HG03520 (cell line): ENCODE measurements at regions not wholly inside any gene's neighbourhood (a gene's known extent, or its start where the extent isn't known, plus 50 kb on each side); places are given as distances from the start of the nearest gene placed in this dataset.

Experiments used
- ATAC-seq: cut with Tn5 transposase; IDR thresholded peaks from one replicate; pipeline ENCODE4 v1.9.1; 2021; ENCODE audit warnings: mild to moderate bottlenecking, moderate library complexity; ENCODE audit not compliant: unreplicated experiment

- ATAC-seq: no peak
These were observed 56.1 kb upstream of the CST7 start for GRCh38 chr20:24892931-24893330.

DNA sequence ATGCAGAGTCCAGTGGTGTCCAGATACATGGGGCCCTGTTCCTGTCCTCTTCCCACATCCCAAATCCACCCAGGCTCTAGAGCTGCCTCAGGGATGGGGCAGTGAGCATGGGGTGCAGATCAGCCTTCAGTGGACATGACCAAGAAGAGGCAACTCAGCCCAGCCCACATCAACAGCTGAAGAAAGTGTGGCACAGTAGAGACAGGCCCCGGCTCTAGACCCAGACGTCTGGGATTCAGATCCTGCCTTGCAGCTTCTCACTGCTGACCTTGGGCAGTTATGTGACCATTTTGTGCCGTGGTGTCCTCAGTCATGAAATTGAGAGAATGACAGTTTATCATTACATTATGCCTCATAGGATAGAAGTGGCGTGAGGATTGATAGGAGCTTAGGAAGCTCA, 54.6 kb upstream of the CST7 start:
- no peak for ATAC-seq

- ATAC-seq: no peak
These were observed 54.1 kb upstream of the CST7 start for GRCh38 chr20:24894967-24895366.

GRCh38 chr20:24895431-24895830, 53.6 kb upstream of the CST7 start:
- no peak for ATAC-seq

DNA sequence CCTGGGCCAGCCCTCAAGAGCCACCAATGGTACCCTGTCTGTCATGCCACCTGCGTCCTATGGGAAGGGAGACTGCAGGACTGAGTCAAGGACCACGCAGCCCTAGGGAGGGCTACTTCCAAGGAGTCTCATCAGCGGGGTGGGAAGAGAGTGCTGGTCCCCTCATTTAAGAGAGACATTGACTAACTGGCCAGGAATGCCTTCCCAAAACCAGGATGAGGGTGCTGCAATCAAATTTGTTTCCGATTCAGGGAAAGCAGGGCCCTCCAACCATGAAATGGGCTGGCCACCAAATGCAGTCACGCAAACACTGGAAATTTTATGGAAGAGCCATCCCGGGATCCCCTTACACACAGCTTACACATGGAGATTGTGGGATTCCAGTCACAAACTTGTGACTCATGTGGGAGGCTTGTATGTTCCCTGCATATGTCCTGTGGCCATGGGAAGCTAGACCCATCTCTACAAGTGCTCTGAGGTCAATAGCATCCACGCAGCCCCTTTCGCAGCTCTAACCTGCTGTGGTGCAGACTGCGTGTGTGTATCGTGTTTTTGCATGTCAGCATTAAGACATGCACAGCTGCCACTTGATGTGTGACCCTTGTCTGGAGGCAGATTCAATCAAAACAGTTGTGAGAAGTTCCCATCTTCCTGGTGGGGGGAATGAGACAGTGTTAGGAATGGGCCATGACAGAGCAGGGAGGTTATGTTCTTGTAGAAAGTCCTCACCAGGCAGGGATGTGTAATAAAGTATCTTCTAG, 53.0 kb upstream of the CST7 start:
- no peak for ATAC-seq

DNA sequence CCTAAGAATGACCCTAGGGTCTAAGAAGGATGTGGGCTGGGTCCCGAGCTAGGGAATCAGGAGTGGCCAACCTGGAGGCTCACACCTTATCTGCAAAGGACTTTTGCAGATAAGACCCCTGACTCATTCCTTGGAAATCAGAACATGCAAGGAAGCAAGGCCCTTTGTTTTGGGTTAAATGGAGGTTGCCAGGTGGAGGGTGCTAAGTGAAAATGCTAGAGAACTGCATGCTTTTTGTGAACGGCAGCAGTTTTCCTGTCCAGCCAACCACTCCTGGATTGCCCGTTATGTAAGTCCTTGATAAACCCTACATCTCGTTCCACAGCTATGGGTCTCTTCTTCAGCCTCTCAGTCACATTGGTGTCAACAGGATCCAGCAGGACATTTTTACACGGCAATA, 52.1 kb upstream of the CST7 start:
- no peak for ATAC-seq

- ATAC-seq: no peak
These were observed 51.1 kb upstream of the CST7 start for GRCh38 chr20:24897974-24898373.

DNA sequence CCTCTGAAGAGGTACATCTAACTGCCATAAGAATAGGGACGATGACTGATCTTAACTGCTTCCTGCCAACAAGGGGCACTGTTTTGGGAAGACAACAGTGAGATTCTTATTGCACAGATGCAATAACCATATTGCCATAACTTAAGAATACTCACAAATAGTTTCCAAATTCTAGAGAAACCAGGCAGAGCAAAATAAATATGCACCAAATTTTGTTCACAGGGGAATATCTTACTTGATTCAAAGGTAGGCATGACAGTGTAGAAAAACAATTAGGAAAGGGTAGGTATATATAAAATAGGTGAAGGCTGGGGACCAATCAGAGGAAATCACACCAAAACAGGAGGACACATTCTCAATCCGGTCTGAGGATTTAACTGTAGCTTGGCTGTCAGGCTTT, 49.9 kb upstream of the CST7 start:
- ATAC-seq: no peak
